ENCODE measurements at regions not wholly inside any gene's neighbourhood (a gene's known extent, or its start where the extent isn't known, plus 50 kb on each side); places are given as distances from the start of the nearest gene placed in this dataset.

DNA sequence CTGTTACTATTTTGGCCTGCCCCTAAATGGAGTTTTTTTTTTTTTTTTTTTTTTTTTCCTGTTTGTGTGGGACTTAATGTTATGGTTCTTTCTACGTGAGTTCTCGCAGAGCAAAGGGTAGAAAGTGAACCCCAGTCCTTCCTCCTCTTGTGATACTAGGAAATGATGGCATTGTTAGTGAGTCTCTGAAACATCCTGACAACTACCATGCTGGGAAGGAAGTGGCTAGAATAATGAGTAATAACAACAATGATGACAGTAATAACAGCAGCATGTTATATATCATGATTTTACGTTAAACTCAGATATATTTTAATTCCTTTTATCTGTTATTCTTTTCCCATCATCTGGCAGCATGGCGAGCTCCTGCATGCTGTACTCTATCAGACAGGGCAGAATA lies 216.2 kb upstream of the LINC00305 start:
- TF ChIP-seq, protein P1, sequence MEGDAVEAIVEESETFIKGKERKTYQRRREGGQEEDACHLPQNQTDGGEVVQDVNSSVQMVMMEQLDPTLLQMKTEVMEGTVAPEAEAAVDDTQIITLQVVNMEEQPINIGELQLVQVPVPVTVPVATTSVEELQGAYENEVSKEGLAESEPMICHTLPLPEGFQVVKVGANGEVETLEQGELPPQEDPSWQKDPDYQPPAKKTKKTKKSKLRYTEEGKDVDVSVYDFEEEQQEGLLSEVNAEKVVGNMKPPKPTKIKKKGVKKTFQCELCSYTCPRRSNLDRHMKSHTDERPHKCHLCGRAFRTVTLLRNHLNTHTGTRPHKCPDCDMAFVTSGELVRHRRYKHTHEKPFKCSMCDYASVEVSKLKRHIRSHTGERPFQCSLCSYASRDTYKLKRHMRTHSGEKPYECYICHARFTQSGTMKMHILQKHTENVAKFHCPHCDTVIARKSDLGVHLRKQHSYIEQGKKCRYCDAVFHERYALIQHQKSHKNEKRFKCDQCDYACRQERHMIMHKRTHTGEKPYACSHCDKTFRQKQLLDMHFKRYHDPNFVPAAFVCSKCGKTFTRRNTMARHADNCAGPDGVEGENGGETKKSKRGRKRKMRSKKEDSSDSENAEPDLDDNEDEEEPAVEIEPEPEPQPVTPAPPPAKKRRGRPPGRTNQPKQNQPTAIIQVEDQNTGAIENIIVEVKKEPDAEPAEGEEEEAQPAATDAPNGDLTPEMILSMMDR (IDR thresholded peaks at IDR 0.05; ENCODE audit: low read length), result no peak
- TF ChIP-seq EZH2phosphoT487 (IDR thresholded peaks at IDR 0.05; ENCODE audit: low read length), result no peak
- TF ChIP-seq EZH2 (optimal IDR thresholded peaks at IDR 0.05; ENCODE audit: low read depth, low read length), result no peak

Data from MM.1S (cell line).